ENCODE measurements at regions not wholly inside any gene's neighbourhood (a gene's known extent, or its start where the extent isn't known, plus 50 kb on each side); places are given as distances from the start of the nearest gene placed in this dataset.

GRCh38 chr6:113668641-113669408, 188.3 kb upstream of the MARCKS start:
- H3K36me3 ChIP-seq, result no peaks in the 10 kb centered on the region
- no peaks in the 10 kb centered on the region for H3K27me3 ChIP-seq
- H3K9me3 ChIP-seq, result no peaks in the 10 kb centered on the region
- TF ChIP-seq POLR2A (IDR thresholded peaks at IDR 0.05) (no peak), CTCF (IDR thresholded peaks at IDR 0.05) (no peak)
- H3K27ac ChIP-seq, result no peak overlapping the region
- no peak overlapping the region for H3K4me3 ChIP-seq
- H3K4me1 ChIP-seq, result no peaks in the 10 kb centered on the region
- no peak for DNase-seq

GRCh38 chr6:113669606-113670005, 187.5 kb upstream of the MARCKS start:
- no peaks in the 10 kb centered on the region for H3K36me3 ChIP-seq
- H3K27ac ChIP-seq, result no peak overlapping the region
- no peaks in the 10 kb centered on the region for H3K4me1 ChIP-seq
- TF ChIP-seq CTCF (IDR thresholded peaks at IDR 0.05), result no peak
- no peak for TF ChIP-seq POLR2A (IDR thresholded peaks at IDR 0.05)
- no peaks in the 10 kb centered on the region for H3K27me3 ChIP-seq
- no peak overlapping the region for H3K4me3 ChIP-seq
- H3K9me3 ChIP-seq, result no peaks in the 10 kb centered on the region
- no peak for DNase-seq

- DNase-seq, result no peak
- H3K9me3 ChIP-seq, result no peaks in the 10 kb centered on the region
- H3K4me1 ChIP-seq, result no peaks in the 10 kb centered on the region
- H3K4me3 ChIP-seq, result no peak overlapping the region
- no peaks in the 10 kb centered on the region for H3K27me3 ChIP-seq
- no peak overlapping the region for H3K27ac ChIP-seq
- no peaks in the 10 kb centered on the region for H3K36me3 ChIP-seq
- no peak for TF ChIP-seq POLR2A (IDR thresholded peaks at IDR 0.05)
- TF ChIP-seq CTCF (IDR thresholded peaks at IDR 0.05), result no peak
These were observed 185.7 kb upstream of the MARCKS start for GRCh38 chr6:113671421-113671820.

GRCh38 chr6:113672491-113673149, 184.5 kb upstream of the MARCKS start:
- DNase-seq, result no peak
- H3K4me3 ChIP-seq, result no peak overlapping the region
- H3K27me3 ChIP-seq, result no peaks in the 10 kb centered on the region
- no peaks in the 10 kb centered on the region for H3K4me1 ChIP-seq
- no peaks in the 10 kb centered on the region for H3K36me3 ChIP-seq
- peak overlapping the region in 1 of 4 donors; percentile 38 for H3K27ac ChIP-seq
- TF ChIP-seq CTCF (IDR thresholded peaks at IDR 0.05), result no peak
- no peak for TF ChIP-seq POLR2A (IDR thresholded peaks at IDR 0.05)
- no peaks in the 10 kb centered on the region for H3K9me3 ChIP-seq

DNA sequence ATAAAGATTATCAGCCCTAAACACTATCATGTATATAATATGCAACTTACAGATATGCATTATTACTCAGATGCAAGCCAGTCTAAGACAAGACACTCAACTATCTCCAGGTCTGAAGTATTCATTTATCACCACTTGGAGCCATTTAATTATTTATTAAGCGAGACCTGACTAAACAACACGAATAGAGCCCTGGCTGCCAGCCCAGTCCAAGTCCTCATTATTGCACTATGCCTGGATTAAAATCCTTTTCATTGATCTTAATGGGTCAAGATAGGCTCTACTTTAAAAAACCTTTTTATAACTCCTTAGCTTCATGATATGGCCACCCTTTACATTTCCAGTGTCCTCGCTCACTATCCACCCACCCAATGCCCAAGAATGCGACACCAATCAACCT, 183.1 kb upstream of the MARCKS start:
- H3K4me1 ChIP-seq, result no peaks in the 10 kb centered on the region
- H3K36me3 ChIP-seq, result no peaks in the 10 kb centered on the region
- TF ChIP-seq POLR2A (IDR thresholded peaks at IDR 0.05) (no peak), CTCF (IDR thresholded peaks at IDR 0.05) (peak in 1 of 6 experiments; percentile 2)
- H3K27me3 ChIP-seq, result no peaks in the 10 kb centered on the region
- H3K4me3 ChIP-seq, result no peak overlapping the region
- H3K27ac ChIP-seq, result no peak overlapping the region
- DNase-seq, result no peak
- H3K9me3 ChIP-seq, result no peaks in the 10 kb centered on the region
